H1 (cell line): ENCODE measurements at regions not wholly inside any gene's neighbourhood (a gene's known extent, or its start where the extent isn't known, plus 50 kb on each side); places are given as distances from the start of the nearest gene placed in this dataset.

Experiments used
- CTCF ChIA-PET: fragments of 300-600 bp; sonication (Branson Sonifier 250); formaldehyde crosslinking; loops from one replicate; lab custom pipeline; 2021; ENCODE audit not compliant: partially characterized antibody; lab: Charles Lee
- POLR2A ChIA-PET: fragments of 300-600 bp; sonication (Branson Sonifier 250); formaldehyde crosslinking; loops from one replicate; lab custom pipeline; 2021; ENCODE audit warnings: inconsistent platforms; ENCODE audit not compliant: partially characterized antibody; lab: Charles Lee
- DNase-seq, 2 experiments: peaks; one replicate each; pipeline versions ENCODE4 v3.0.0 to v3.0.0-alpha.2; 2010 to 2022; ENCODE audit warnings: low spot score in 2 of 2, low read depth in 1 of 2, mixed read lengths in 1 of 2
- FAIRE-seq: peaks from 2 replicates; lab custom pipeline; 2011; peaks lifted over from hg19 to GRCh38; lab: Jason Lieb, UNC
- H2AFZ ChIP-seq: 2 replicates; pipeline ENCODE4 v1.8.1; 2012; ENCODE audit warnings: low read length, inconsistent platforms
- H2AK5ac ChIP-seq: 2 replicates; pipeline ENCODE4 v1.6.1; 2013; ENCODE audit warnings: low read depth, low read length
- H2BK120ac ChIP-seq: replicated peaks from 2 replicates; pipeline ENCODE3; 2013; ENCODE audit warnings: low read depth, low read length, inconsistent platforms
- H2BK12ac ChIP-seq: 2 replicates; pipeline ENCODE4 v1.6.1; 2013; ENCODE audit warnings: low read depth, low read length
- H2BK15ac ChIP-seq: 2 replicates; pipeline ENCODE4 v1.6.1; 2013; ENCODE audit warnings: low read length
- H2BK20ac ChIP-seq: 2 replicates; pipeline ENCODE4 v1.6.1; 2013; ENCODE audit warnings: low read length
- H2BK5ac ChIP-seq: 2 replicates; pipeline ENCODE4 v1.6.1; 2013; ENCODE audit warnings: low read depth, low read length
- H3K14ac ChIP-seq: 2 replicates; pipeline ENCODE4 v1.6.1; 2013; ENCODE audit warnings: inconsistent platforms; ENCODE audit not compliant: insufficient read length
- H3K18ac ChIP-seq: 2 replicates; pipeline ENCODE4 v1.6.1; 2013; ENCODE audit warnings: low read length; ENCODE audit errors: extremely low read depth
- H3K23ac ChIP-seq: 2 replicates; pipeline ENCODE4 v1.6.1; 2013; ENCODE audit warnings: inconsistent platforms; ENCODE audit not compliant: insufficient read length
- H3K23me2 ChIP-seq: 2 replicates; pipeline ENCODE4 v1.6.1; 2013; ENCODE audit warnings: low read depth, low read length
- H3K27ac ChIP-seq: 2 replicates; pipeline ENCODE4 v1.6.1; 2011; ENCODE audit warnings: low read depth, low read length, inconsistent platforms
- H3K27me3 ChIP-seq, 4 experiments: replicated peaks in 1 of 4; 1 replicate in 1 of 4; 2 replicates in 3 of 4; pipeline versions ENCODE4 v1.6.1 to v1.8.1; 2011 to 2013; ENCODE audit warnings: low read length in 3 of 4, mild to moderate bottlenecking in 3 of 4, inconsistent platforms in 2 of 4, mixed read lengths in 2 of 4, moderate library complexity in 1 of 4; ENCODE audit not compliant: control insufficient read depth in 3 of 4, insufficient read depth in 3 of 4; ENCODE audit errors: extremely low read depth in 1 of 4
- H3K36me3 ChIP-seq, 4 experiments: 2 replicates each; pipeline versions ENCODE4 v1.6.1 to v1.8.1; 2011 to 2013; ENCODE audit warnings: mild to moderate bottlenecking in 4 of 4, low read length in 3 of 4, moderate library complexity in 2 of 4, control low read depth in 1 of 4, inconsistent platforms in 1 of 4; ENCODE audit not compliant: insufficient read depth in 4 of 4, control insufficient read depth in 2 of 4
- H3K4ac ChIP-seq: replicated peaks from 2 replicates; pipeline ENCODE3; 2013; ENCODE audit warnings: low read length, low read depth, mixed read lengths, inconsistent platforms; ENCODE audit not compliant: insufficient read length
- H3K4me1 ChIP-seq, 4 experiments: replicated peaks in 1 of 4; 1 replicate in 1 of 4; 2 replicates in 3 of 4; pipeline versions ENCODE4 v1.6.1 to v1.8.1; 2011 to 2013; ENCODE audit warnings: low read length in 3 of 4, inconsistent platforms in 2 of 4, mixed read lengths in 1 of 4; ENCODE audit not compliant: insufficient read depth in 4 of 4, control insufficient read depth in 3 of 4
- H3K4me2 ChIP-seq, 2 experiments: 2 replicates each; pipeline versions ENCODE4 v1.6.1 to v1.8.1; 2011 to 2013; ENCODE audit warnings: low read depth in 2 of 2, low read length in 2 of 2, control low read depth in 1 of 2, inconsistent platforms in 1 of 2, mild to moderate bottlenecking in 1 of 2; ENCODE audit not compliant: insufficient read depth in 1 of 2
- H3K4me3 ChIP-seq, 4 experiments: fragments of 200-600, 300-600 bp in 1 of 4; sonication (generic), shearing (Covaris generic), sonication (Bioruptor Twin) in 1 of 4; 2 replicates each; pipeline versions ENCODE4 v1.5.1 to v1.8.1; 2011 to 2016; ENCODE audit warnings: low read length in 4 of 4, low read depth in 3 of 4, control low read depth in 2 of 4, inconsistent platforms in 2 of 4, mild to moderate bottlenecking in 2 of 4, mixed read lengths in 1 of 4, moderate library complexity in 1 of 4; ENCODE audit not compliant: insufficient read depth in 2 of 4; ENCODE audit errors: extremely low read depth in 1 of 4
- H3K56ac ChIP-seq: replicated peaks from 2 replicates; pipeline ENCODE3; 2013; ENCODE audit warnings: low read depth, mild to moderate bottlenecking, mixed read lengths, low read length, inconsistent platforms; ENCODE audit not compliant: insufficient read length
- H3K79me1 ChIP-seq: 2 replicates; pipeline ENCODE4 v1.6.1; 2013; ENCODE audit warnings: low read depth, low read length, control low read depth
- H3K79me2 ChIP-seq, 2 experiments: 2 replicates each; pipeline versions ENCODE4 v1.6.1 to v1.8.1; 2012 to 2013; ENCODE audit warnings: low read length in 2 of 2, mild to moderate bottlenecking in 2 of 2, inconsistent platforms in 1 of 2; ENCODE audit not compliant: insufficient read depth in 2 of 2, control insufficient read depth in 1 of 2
- H3K9ac ChIP-seq, 4 experiments: replicated peaks in 1 of 4; 1 replicate in 1 of 4; 2 replicates in 3 of 4; pipeline versions ENCODE4 v1.6.1 to v1.8.1; 2011 to 2013; ENCODE audit warnings: low read depth in 3 of 4, low read length in 3 of 4, control low read depth in 2 of 4, mild to moderate bottlenecking in 2 of 4, moderate library complexity in 2 of 4, inconsistent platforms in 1 of 4; ENCODE audit errors: extremely low read depth in 1 of 4
- H3K9me3 ChIP-seq, 2 experiments: 2 replicates each; pipeline versions ENCODE4 v1.6.1 to v1.8.1; 2012 to 2013; ENCODE audit warnings: mild to moderate bottlenecking in 2 of 2, moderate library complexity in 2 of 2, control low read depth in 1 of 2, inconsistent platforms in 1 of 2, low read depth in 1 of 2, low read length in 1 of 2, mixed read lengths in 1 of 2; ENCODE audit not compliant: insufficient read depth in 2 of 2
- H4K20me1 ChIP-seq, 2 experiments: replicated peaks in 1 of 2; 2 replicates each; pipeline versions ENCODE3 to v1.8.1; 2011 to 2013; ENCODE audit warnings: inconsistent platforms in 2 of 2, low read length in 2 of 2, mild to moderate bottlenecking in 1 of 2; ENCODE audit not compliant: insufficient read depth in 2 of 2, control insufficient read depth in 1 of 2
- H4K5ac ChIP-seq: 2 replicates; pipeline ENCODE4 v1.6.1; 2013; ENCODE audit warnings: low read length, low read depth, mixed read lengths, inconsistent platforms; ENCODE audit not compliant: insufficient read length
- H4K8ac ChIP-seq: 2 replicates; pipeline ENCODE4 v1.8.0; 2013; ENCODE audit warnings: mild to moderate bottlenecking, moderate library complexity, low read length, inconsistent platforms; ENCODE audit not compliant: insufficient read depth; ENCODE audit errors: extremely low read depth
- H4K91ac ChIP-seq: replicated peaks from 2 replicates; pipeline ENCODE3; 2013; ENCODE audit warnings: low read length, mixed read lengths, inconsistent platforms; ENCODE audit not compliant: insufficient read length
- CBX5 ChIP-seq: fragments of 300-800, 300-1000 bp; sonication (generic); IDR thresholded peaks from 2 replicates; pipeline ENCODE4 v1.7.1; 2016; ENCODE audit warnings: antibody characterized with exemption, low read length, low read depth
- CTBP2 ChIP-seq: IDR thresholded peaks from 2 replicates; pipeline ENCODE4 v1.7.0; 2011; ENCODE audit warnings: borderline replicate concordance, mild to moderate bottlenecking, moderate library complexity, mixed read lengths, low read length; ENCODE audit not compliant: insufficient read depth, insufficient read length
- RFX5 ChIP-seq: IDR thresholded peaks from 2 replicates; pipeline ENCODE4 v1.6.1; 2011; ENCODE audit warnings: low read depth, low read length, improper control_type of control experiment, borderline replicate concordance
- SP2 ChIP-seq: IDR thresholded peaks from 2 replicates; pipeline ENCODE4 v1.6.1; 2012; ENCODE audit warnings: mild to moderate bottlenecking, low read length, inconsistent platforms
- TCF12 ChIP-seq: IDR thresholded peaks from 2 replicates; pipeline ENCODE4 v1.6.1; 2011; ENCODE audit warnings: low read depth, mild to moderate bottlenecking, low read length
- WGBS, 2 experiments: shearing (Covaris generic) in 1 of 2; methylation state at CpG; one replicate each; pipeline versions ENCODE4 v1.1.6 to v1.1.7; 2013 to 2015; ENCODE audit warnings: low lambda C conversion rate in 2 of 2, mixed read lengths in 2 of 2, inconsistent platforms in 1 of 2, low coverage in 1 of 2, missing lambda C conversion rate in 1 of 2; ENCODE audit not compliant: insufficient replicate concordance in 2 of 2, insufficient coverage in 1 of 2, insufficient read length in 1 of 2; ENCODE audit errors: extremely low coverage in 1 of 2, missing lambda C conversion rate in 1 of 2; 5-methylcytosine and 5-hydroxymethylcytosine counted together

GRCh38 chrX:21167494-21167893 is 206.7 kb upstream of the CNKSR2 start:
- ChIA-PET POLR2A (no interaction called here), CTCF (interaction anchor here (1.0 kb wide), 1 partner anchor 10 kb away, joined by 3 read pairs; no protein-coding TSS in a partner anchor)
- FAIRE-seq = no peak
- H3K27ac ChIP-seq = no peak overlapping the region
- no peak overlapping the region for H2BK5ac ChIP-seq
- no peak overlapping the region for H2AK5ac ChIP-seq
- H3K56ac ChIP-seq = no peak overlapping the region
- H4K20me1 ChIP-seq = no peaks in the 10 kb centered on the region
- H4K91ac ChIP-seq = no peak overlapping the region
- WGBS, 2 experiments = 87% methylated on average over 1 of the region's 1 CpG; no CpG with 5 or more reads in 1 of the 2 experiments
- H2BK120ac ChIP-seq = no peak overlapping the region
- H3K27me3 ChIP-seq = no peaks in the 10 kb centered on the region
- H3K4me2 ChIP-seq = no peak overlapping the region
- no peak overlapping the region for H3K4me3 ChIP-seq
- no peaks in the 10 kb centered on the region for H3K79me2 ChIP-seq
- no peak overlapping the region for H3K9ac ChIP-seq
- H3K14ac ChIP-seq = no peak overlapping the region
- no peaks in the 10 kb centered on the region for H3K23me2 ChIP-seq
- no peaks in the 10 kb centered on the region for H3K9me3 ChIP-seq
- H2BK15ac ChIP-seq = no peak overlapping the region
- H3K4me1 ChIP-seq = no peaks in the 10 kb centered on the region
- H3K36me3 ChIP-seq = no peaks in the 10 kb centered on the region
- H3K23ac ChIP-seq = no peak overlapping the region
- no peaks in the 10 kb centered on the region for H3K79me1 ChIP-seq
- no peak for DNase-seq
- no peak overlapping the region for H4K8ac ChIP-seq
- no peak overlapping the region for H3K18ac ChIP-seq
- TF ChIP-seq SP2 = no peak
- no peak for TF ChIP-seq RFX5
- TF ChIP-seq TCF12 = no peak
- TF ChIP-seq CBX5 = no peak
- TF ChIP-seq CTBP2 = no peak
- no peak overlapping the region for H3K4ac ChIP-seq
- H2BK20ac ChIP-seq = no peak overlapping the region
- H2AFZ ChIP-seq = no peak overlapping the region
- no peak overlapping the region for H4K5ac ChIP-seq
- no peak overlapping the region for H2BK12ac ChIP-seq
